Type B pancreatic cell (in vitro differentiated cells): ENCODE measurements at regions not wholly inside any gene's neighbourhood (a gene's known extent, or its start where the extent isn't known, plus 50 kb on each side); places are given as distances from the start of the nearest gene placed in this dataset.

ENCODE experiments used
- DNase-seq: peaks from one replicate; pipeline ENCODE4 v3.0.0; 2021; ENCODE audit warnings: mixed read lengths; ENCODE audit not compliant: unreplicated experiment; ENCODE audit errors: extremely low spot score
- H3K27ac Mint-ChIP-seq: 2 replicates; pipeline ENCODE4 v1.8.0; 2021; ENCODE audit warnings: mild to moderate bottlenecking, mixed read lengths
- H3K27me3 Mint-ChIP-seq: 2 replicates; pipeline ENCODE4 v1.8.0; 2021; ENCODE audit warnings: mixed read lengths
- H3K36me3 Mint-ChIP-seq: 2 replicates; pipeline ENCODE4 v1.8.0; 2021; ENCODE audit warnings: mixed read lengths
- H3K4me1 Mint-ChIP-seq: one replicate; pipeline ENCODE4 v1.8.0; 2021; ENCODE audit warnings: mixed read lengths; ENCODE audit not compliant: unreplicated experiment
- H3K4me3 Mint-ChIP-seq: 2 replicates; pipeline ENCODE4 v1.8.0; 2021; ENCODE audit warnings: mild to moderate bottlenecking, mixed read lengths
- H3K9me3 Mint-ChIP-seq: 2 replicates; pipeline ENCODE4 v1.8.0; 2021; ENCODE audit warnings: mixed read lengths
- CTCF ChIP-seq: fragments of 200-600 bp; sonication (generic); conservative IDR thresholded peaks from 2 replicates; pipeline ENCODE4 v1.5.0; 2021; ENCODE audit warnings: antibody characterized with exemption, mild to moderate bottlenecking

- no peak for TF ChIP-seq CTCF
- peaks cover 12% of the 10 kb centered on the region for H3K4me1 Mint-ChIP-seq
- no peak overlapping the region for H3K27ac Mint-ChIP-seq
- no peaks in the 10 kb centered on the region for H3K9me3 Mint-ChIP-seq
- no peaks in the 10 kb centered on the region for H3K27me3 Mint-ChIP-seq
- H3K36me3 Mint-ChIP-seq = no peaks in the 10 kb centered on the region
- DNase-seq = no peak
- no peak overlapping the region for H3K4me3 Mint-ChIP-seq
Observed at GRCh38 chr10:85195596-85195995, 867.2 kb downstream of the CCSER2 start.

GRCh38 chr10:85204814-85205213 is 876.4 kb downstream of the CCSER2 start:
- peaks cover 10% of the 10 kb centered on the region for H3K27me3 Mint-ChIP-seq

GRCh38 chr10:85212526-85212925 is 884.1 kb downstream of the CCSER2 start:
- no peak for DNase-seq
- H3K27ac Mint-ChIP-seq = no peak overlapping the region
- H3K27me3 Mint-ChIP-seq = peaks cover 11% of the 10 kb centered on the region
- H3K36me3 Mint-ChIP-seq = peaks cover 3% of the 10 kb centered on the region
- no peak overlapping the region for H3K4me3 Mint-ChIP-seq
- no peak for TF ChIP-seq CTCF
- H3K9me3 Mint-ChIP-seq = peaks cover 4% of the 10 kb centered on the region
- no peaks in the 10 kb centered on the region for H3K4me1 Mint-ChIP-seq

More at GRCh38 chr10:85204814-85205213, 876.4 kb downstream of the CCSER2 start:
- DNase-seq = no peak
- Mint-ChIP-seq H3K36me3 (peaks cover 3% of the 10 kb centered on the region), H3K4me1 (no peaks in the 10 kb centered on the region), H3K27ac (no peak overlapping the region), H3K4me3 (no peak overlapping the region), H3K9me3 (peaks cover 5% of the 10 kb centered on the region)
- no peak for TF ChIP-seq CTCF

GRCh38 chr10:85213493-85213892 is 885.1 kb downstream of the CCSER2 start:
- H3K9me3 Mint-ChIP-seq = no peaks in the 10 kb centered on the region
- H3K36me3 Mint-ChIP-seq = no peaks in the 10 kb centered on the region
- DNase-seq = no peak
- no peak overlapping the region for H3K27ac Mint-ChIP-seq
- no peaks in the 10 kb centered on the region for H3K4me1 Mint-ChIP-seq
- peaks cover 7% of the 10 kb centered on the region for H3K27me3 Mint-ChIP-seq
- H3K4me3 Mint-ChIP-seq = no peak overlapping the region
- no peak for TF ChIP-seq CTCF

GRCh38 chr10:85222300-85222699 is 893.9 kb downstream of the CCSER2 start:
- TF ChIP-seq CTCF = peak; percentile 33
- H3K4me3 Mint-ChIP-seq = no peak overlapping the region
- no peaks in the 10 kb centered on the region for H3K36me3 Mint-ChIP-seq
- DNase-seq = no peak
- H3K27me3 Mint-ChIP-seq = peaks cover 19% of the 10 kb centered on the region
- no peak overlapping the region for H3K27ac Mint-ChIP-seq
- H3K9me3 Mint-ChIP-seq = peaks cover 4% of the 10 kb centered on the region
- peaks cover 7% of the 10 kb centered on the region for H3K4me1 Mint-ChIP-seq

GRCh38 chr10:85224366-85224940 is 896.1 kb downstream of the CCSER2 start:
- Mint-ChIP-seq H3K4me1 (peaks cover 14% of the 10 kb centered on the region), H3K9me3 (peaks cover 4% of the 10 kb centered on the region), H3K27ac (no peak overlapping the region), H3K27me3 (peaks cover 23% of the 10 kb centered on the region), H3K4me3 (no peak overlapping the region), H3K36me3 (no peaks in the 10 kb centered on the region)
- no peak for DNase-seq
- no peak for TF ChIP-seq CTCF
